Stimulated activated CD4-positive, alpha-beta T cell treated with anti-CD3 and anti-CD28 coated beads, Interleukin-2, amount 100 ng/mL, for 48 hours (primary cell): ENCODE measurements at regions not wholly inside any gene's neighbourhood (a gene's known extent, or its start where the extent isn't known, plus 50 kb on each side); places are given as distances from the start of the nearest gene placed in this dataset.
"Not testable (repeated sequence)": the region's sequence is repeated elsewhere in the genome, so short reads cannot be mapped to it uniquely, and the experiment has no call there.

ENCODE experiments used
- DNase-seq, 2 donors: peaks; one replicate each; pipeline ENCODE4 v3.0.0-alpha.2; 2020

- no peak for DNase-seq
Measured at GRCh38 chr3:144477593-144477992, 506.0 kb downstream of the DIPK2A start.

DNA sequence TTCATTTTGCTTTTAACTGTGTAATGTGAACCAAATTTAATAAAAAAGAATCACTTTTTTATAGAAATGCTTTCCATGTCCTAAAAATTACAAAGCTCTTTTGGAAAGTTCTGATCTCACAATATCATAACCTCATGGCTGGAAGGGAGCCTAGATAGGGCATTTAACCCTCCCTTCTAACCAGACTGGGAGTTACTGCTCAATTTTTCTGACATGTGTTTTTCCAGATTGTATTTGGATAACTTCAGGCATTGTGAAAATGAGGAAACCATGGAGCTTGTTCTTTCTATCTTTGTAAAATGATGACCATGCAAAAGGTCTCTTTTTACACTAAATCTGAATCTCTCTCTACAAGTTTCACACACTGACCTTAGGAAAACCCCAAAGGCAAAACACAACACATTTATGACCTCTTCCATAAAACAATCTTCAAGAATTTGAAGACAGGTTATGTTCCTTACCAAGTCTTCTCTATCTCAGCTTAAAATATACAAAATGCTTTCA is 508.8 kb downstream of the DIPK2A start:
- DNase-seq: no peak

- DNase-seq: no peak
Measured at GRCh38 chr3:144482876-144483275, 511.3 kb downstream of the DIPK2A start.

DNA sequence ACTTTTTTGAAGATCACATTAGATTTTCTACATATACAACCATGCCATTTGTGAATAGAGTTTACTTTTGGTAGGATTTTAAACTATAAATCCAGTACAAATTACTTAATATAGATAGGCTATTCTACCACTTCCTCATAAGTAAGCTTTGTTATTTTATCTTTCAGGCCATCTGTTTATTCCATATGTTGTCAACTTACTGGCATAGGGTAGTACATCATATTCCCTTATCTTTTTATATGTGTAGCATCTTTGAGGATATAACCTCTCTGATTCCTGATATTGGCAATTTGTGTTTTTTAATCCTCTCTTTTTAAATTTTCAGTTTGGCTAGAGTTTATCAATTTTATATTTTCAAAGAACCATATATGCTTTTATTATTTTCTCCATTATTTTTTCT is 515.4 kb downstream of the DIPK2A start:
- DNase-seq: no peak

DNA sequence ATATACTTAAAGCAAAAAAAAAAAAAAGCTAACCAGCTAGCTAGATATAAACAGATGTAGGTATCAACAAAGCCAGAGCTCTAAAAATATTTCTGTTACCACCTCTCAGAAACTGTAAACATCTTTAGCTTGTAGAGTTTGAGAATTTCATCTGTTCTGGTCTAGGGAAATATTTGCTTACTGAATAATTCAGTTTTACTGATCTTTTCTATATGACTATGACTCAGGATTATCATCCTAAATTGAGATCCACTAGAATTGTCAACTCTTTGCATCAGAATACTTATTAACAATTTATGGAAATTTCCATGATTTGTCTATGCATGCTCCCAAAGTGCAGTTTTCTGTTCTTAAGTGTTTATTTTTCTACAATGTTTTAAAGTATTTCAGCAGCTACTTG is 517.3 kb downstream of the DIPK2A start:
- no peak for DNase-seq

DNA sequence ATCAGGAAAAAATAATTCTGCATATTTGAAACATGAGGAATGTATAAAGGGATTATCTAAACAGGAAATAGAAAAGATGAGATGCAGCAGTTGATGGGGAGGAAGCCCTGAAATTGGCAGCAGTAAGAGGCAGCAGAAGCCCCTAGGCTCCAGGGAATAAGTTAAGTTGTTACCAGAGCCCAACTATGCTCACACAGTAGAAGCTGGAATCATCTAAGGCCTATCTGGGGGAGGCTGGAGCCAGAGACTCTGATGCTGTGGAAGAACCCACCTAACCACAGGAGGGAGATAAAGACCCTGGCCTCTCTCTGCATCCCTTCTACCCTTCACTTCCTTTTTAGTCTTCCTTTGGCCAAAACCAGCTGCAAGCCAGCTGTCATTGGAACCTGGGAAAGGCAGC is 519.7 kb downstream of the DIPK2A start:
- no peak for DNase-seq

- not testable (repeated sequence) for DNase-seq
Measured at GRCh38 chr3:144494651-144495050, 523.0 kb downstream of the DIPK2A start.

GRCh38 chr3:144496141-144496835 is 524.7 kb downstream of the DIPK2A start:
- no peak for DNase-seq

DNA sequence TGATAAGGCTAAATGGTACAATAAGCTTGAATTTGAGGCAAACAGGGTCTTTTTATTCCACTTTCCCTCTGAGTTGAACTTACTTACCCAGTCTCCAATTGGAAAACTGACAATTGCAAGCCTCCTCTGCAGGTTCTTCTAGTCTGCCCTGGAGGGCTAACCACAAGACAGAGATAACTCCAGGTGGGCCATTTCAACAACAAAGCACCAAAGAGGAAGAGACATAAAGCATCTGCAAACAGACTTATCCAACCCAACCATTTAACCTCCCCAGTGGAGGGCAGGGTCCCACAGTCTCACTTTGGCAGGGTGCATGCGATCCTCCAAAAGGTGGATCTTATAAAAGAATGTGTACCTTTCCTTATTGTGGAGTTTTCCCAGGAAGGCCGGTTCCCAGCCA is 525.8 kb downstream of the DIPK2A start:
- DNase-seq: no peak

- no peak for DNase-seq
Measured at GRCh38 chr3:144499001-144499930, 527.6 kb downstream of the DIPK2A start.

- DNase-seq: no peak
Measured at GRCh38 chr3:144501467-144501866, 529.8 kb downstream of the DIPK2A start.

GRCh38 chr3:144502402-144502801 is 530.8 kb downstream of the DIPK2A start:
- no peak for DNase-seq

- DNase-seq: not testable (repeated sequence)
Measured at GRCh38 chr3:144506375-144506774, 534.8 kb downstream of the DIPK2A start.

- no peak for DNase-seq
Measured at GRCh38 chr3:144511346-144511745, 539.7 kb downstream of the DIPK2A start.

DNA sequence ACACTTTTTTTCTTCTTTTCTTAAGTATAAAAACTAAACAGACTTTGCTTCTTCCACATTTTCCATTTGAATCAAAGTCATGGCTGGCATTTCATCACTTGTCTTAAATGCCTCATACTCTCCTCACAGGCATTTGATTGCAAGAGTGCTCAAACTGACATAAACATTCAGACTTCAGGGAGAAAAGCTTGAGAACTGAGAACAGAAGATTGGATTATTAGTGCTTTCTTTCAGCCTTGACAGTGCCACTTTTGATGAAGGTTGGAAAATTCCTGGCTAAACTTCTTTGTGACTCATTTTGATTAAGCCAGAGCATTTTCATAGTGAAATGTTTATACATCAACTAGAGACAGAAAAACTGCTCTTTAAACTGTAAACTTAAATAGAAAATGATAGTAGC is 544.4 kb downstream of the DIPK2A start:
- DNase-seq: no peak

DNA sequence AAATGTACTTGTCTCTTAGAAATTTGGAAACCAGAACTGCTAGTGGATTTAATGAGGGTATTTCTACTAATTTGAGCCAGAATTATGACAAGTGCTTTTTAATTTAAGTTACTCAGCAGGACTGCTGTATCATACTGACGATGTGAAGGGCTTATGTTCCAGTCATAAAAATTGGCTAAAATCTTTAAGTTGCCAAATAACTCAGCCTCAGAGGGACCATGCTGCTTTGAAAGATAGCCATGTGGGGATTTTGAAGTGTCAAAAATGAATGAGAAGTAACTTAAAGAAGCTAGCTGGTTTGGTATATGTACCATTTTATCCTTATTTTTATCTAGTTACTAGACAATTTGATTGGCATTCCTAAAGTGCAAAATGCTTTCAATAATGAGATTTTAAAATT is 545.0 kb downstream of the DIPK2A start:
- DNase-seq: no peak

DNA sequence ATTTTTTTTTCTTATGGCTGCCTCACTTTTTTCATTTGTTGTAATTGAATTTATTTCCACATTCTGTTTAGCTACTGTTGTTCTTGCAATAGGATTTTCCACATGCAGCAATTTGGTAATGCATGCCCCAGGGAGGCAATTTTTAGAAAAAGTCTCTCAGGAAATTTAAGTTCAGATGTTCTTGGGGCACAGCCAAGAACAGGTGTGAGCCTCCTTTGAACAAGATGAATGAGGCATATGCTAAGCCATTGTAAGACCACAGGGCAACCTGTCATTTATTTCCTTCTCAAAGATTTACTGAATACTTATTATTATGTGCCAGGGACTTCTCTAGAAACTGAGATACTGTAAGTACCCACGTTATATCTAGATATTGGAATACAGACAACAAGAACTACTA is 549.5 kb downstream of the DIPK2A start:
- no peak for DNase-seq

DNA sequence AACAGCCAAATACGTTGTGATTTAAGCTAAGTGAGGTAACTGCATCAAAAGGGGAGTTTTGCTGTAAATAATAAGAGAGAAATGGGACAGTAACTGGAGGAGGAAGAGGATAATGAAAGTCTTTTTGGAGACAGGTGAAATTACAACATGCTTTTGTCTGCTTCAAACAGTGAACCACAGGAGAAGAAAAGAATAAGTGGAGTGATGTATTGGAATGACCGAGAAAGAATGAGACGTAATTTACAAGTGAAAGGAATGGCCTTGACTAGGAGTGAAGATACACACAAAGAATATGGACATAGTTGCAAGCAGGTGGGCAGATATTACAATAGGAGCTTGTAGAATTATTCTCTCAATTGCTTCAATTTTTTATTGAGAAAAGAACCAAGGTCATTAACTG is 550.8 kb downstream of the DIPK2A start:
- DNase-seq: no peak

GRCh38 chr3:144523396-144523795 is 551.8 kb downstream of the DIPK2A start:
- DNase-seq: no peak

- no peak for DNase-seq
Measured at GRCh38 chr3:144524531-144524930, 552.9 kb downstream of the DIPK2A start.

DNA sequence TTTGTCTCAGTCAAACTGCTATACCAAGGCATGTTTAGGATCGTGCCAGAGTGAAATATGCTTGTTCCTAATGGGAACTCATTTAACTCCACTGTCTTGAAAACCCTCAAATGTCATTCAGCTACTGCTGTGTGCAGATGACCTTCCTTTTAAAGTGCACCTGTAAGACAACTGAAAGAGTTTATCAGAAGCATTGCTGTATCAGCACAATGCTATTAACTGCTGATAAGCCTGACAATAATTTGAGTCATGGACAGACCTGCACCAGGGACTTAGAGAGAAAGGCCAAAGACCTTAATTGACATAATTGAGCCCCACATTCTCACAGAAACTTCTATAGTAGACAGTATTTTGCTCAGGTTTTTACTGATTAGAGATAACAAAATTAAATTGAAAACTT is 557.9 kb downstream of the DIPK2A start:
- no peak for DNase-seq

DNA sequence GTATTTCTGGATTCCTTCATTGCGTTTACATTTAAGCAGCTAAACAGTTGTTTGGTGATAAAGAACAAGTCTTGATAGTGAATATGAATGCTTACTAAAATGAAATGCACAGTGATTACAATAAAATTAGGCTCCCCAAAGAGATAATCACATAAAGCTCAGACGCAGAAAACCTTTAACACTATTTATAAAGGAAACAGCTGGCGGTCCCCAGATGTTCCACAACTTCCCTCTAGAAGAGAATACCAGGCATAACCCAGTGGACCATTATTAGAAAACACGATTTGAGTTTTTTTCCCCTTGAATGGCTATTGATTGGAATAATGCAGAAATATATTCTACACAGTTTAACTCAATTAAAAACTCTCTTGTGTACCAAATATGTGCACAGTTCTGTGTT is 573.2 kb downstream of the DIPK2A start:
- DNase-seq: no peak

DNA sequence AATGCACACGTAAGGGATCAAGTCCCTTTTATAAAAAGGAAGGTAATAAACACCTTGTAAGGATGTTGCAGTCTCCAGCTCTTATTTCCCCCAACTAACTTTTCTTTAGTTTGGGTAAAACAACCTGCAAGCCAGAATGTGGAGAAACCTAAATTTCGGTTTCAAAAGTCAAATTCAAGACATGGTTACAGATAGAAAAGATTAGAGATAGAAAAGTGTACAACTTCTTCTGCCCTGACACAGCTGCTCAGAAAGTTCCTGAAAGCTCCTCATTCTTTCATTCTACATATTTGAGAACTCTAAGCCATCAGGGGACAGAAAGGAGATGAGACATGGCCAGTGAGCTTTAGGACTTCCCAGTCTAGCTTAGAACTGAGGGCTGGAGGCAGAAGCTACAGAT is 574.9 kb downstream of the DIPK2A start:
- no peak for DNase-seq

- DNase-seq: no peak
Measured at GRCh38 chr3:144548346-144548745, 576.7 kb downstream of the DIPK2A start.
